GM18519 (cell line): ENCODE measurements at regions not wholly inside any gene's neighbourhood (a gene's known extent, or its start where the extent isn't known, plus 50 kb on each side); places are given as distances from the start of the nearest gene placed in this dataset.
"Not testable (repeated sequence)": the region's sequence is repeated elsewhere in the genome, so short reads cannot be mapped to it uniquely, and the experiment has no call there.

Source experiments
- ATAC-seq: cut with Tn5 transposase; IDR thresholded peaks from one replicate; pipeline ENCODE4 v1.9.1; 2021; ENCODE audit warnings: mild to moderate bottlenecking, moderate library complexity; ENCODE audit not compliant: unreplicated experiment, low FRiP score

DNA sequence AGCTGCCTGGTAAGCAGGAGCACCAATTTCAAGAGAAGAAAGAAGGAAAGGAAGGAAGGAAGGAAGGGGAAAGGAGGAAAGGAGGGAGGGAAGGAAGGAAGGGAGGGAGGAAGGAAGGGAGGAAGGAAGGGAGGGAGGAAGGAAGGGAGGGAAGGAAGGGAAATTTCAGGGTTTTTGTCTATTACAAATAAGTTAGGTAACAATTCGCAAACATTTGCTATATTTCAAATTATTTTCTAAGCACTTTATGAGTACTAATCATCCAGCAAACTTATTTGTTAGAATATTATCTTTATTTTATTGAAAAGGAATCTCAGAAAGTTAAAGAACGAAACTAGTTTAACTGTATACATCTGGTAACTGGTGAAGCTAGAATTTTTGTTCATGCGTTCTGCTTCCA is 921.7 kb downstream of the TBL1XR1 start:
- no peak for ATAC-seq

DNA sequence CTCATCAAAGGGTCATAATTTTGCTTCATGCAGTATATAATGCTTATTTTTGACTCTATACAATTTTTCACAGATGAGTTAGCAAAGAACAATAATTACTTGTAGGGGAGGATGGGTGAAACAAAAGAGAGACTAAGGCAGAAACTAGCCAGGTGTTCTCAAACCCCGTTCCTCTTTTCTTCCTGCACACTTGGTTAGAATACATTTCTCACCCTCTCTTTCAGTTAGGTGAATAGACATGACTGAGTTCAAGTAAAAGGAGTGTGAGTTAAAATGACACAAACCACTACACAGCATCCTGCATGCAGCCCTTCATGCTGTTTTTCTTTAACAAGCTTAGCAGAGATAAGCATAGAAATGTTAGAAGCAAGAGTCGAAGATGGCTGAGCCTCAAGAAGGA is 922.2 kb downstream of the TBL1XR1 start:
- no peak for ATAC-seq

DNA sequence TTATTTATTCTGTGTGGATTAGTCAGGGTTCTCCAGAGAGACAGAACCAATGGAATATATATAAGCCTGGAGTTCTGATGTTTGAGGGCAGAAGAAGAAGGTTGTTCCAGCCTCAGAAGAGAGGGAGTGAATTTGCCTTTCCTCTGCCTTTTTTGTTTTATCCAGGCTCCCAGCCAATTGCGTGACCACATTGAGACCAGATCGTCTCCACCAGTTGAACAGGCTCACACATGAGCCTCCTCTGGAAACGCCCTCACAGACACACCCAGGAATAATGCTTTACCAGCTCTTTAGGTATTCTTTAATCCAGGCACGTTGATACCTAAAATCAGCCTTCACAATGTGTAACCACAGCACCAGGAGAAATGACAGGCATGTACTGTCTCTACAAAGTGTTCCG is 923.1 kb downstream of the TBL1XR1 start:
- no peak for ATAC-seq

DNA sequence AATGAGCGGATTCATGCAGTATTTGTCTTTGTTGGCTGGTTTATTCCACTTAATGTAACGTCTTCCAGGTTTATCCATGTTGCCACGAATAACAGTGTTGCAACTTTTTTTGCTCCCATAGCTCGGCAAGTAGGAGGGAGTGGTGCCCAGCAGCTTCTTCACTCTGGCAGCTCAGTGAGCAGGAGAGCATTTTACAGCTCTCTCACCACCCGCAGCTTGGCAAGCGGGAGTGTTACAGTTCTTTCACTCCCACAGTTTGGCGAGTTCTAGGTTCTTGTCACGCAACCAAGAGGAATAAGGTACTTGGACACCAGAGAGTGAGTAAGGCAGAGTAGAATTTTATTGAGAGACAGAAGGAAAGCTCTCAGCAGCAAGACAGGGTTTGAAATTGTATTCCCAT is 935.2 kb downstream of the TBL1XR1 start:
- no peak for ATAC-seq

DNA sequence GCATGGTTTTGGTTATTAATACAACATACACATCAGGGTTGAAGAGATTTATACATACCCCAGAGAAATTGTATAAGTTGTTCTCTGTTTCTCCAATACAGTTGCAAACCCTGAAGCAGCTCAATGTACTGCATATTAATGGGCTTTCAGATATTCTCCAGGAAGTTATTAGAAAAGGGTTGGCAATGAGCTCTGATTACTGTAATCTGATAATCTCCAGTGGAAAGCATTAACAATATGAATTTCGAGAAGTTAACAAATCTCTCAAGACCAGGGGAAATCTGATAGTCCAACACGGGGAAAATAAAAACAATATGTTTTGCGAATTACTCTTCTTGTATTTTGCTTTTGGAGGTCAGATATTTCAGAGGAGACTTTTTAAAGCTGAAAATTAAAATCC is 950.1 kb downstream of the TBL1XR1 start:
- no peak for ATAC-seq

DNA sequence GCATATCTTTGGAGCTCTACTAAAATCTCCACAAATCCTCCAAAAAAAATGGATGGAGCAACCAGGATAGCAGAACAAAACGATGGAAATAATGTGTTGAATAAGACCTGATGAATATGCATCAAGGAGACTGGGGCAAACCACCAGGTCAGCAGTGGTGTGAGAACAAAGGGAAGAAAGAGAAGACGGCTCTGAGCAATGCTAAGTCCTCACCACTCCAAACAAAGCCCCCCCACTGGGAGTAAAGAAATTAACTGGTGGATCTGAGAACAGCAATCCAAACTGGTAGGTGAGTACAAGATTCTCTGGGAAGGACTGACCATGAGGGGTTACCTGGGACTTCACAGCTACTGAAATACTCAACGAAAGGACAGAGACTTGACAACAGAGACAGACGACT is 977.3 kb downstream of the TBL1XR1 start:
- no peak for ATAC-seq

DNA sequence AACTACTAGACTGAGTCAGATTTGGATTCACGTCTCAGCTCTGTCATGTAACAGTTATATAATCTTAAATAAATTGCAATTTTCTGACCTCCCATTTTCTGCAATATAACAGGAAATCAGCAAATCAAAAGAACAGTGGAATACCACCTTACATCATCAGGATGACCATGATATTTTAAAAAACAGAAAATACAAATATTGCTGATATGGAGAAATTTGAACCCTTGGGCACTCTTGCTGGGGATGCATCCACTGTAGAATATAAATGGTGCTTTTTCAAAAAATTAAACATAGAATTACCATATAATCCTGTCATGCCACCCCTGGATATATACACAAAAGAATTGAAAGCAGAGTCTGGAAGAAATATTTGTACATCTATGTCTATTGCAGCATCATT is 982.5 kb downstream of the TBL1XR1 start:
- ATAC-seq: no peak

DNA sequence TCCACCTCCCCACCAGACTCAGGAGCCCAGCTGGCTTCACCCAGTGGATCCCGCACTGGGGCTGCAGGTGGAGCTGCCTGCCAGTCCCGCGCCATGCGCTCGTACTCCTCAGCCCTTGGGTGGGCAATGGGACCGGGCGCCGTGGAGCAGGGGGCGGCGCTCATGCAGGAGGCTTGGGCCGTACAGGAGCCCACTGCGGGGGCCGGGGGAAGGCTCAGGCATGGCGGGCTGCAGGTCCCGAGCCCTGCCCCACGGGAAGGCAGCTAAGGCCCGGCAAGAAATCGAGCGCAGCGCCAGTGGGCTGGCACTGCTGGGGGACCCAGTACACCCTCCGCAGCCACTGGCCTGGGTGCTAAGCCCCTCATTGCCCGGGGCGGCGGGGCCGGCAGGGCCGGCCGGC is 984.0 kb downstream of the TBL1XR1 start:
- not testable (repeated sequence) for ATAC-seq

DNA sequence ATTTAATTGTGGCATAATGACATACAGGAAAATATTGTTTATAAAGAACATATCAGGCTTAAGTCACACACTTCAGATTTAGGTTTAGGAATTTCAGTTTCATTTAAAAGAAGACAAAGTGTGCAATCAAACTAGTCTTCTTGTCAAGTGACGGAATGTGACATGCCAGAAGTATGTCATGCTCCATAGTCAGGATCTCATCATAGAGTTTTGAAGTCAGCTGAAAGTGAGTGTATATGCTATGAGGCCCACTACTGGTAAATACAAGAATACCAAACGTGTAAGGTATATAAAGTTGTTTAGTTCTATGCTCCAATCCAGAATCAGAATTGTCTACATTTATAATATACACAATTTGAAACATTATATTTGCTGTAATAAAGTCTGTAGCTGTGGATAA is 988.4 kb downstream of the TBL1XR1 start:
- ATAC-seq: no peak

DNA sequence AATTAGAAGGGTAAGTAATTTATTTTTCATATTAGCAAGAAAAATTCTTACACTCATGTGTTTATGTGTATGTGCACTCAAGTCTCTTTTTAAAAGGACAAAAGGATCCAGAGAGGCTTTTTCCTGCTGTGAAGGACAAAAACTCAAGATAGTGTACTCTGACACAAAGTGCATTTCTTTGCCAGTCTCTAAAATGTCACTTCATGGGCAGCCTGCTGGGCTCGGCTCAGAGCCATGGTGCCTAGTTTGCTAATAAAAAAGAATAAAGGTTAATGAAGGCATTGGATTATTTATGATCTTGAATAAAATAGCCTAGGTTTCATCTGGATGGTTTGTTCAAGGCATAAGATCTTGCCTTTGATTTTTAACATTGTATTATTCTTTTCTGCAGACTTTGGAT is 989.0 kb downstream of the TBL1XR1 start:
- no peak for ATAC-seq

DNA sequence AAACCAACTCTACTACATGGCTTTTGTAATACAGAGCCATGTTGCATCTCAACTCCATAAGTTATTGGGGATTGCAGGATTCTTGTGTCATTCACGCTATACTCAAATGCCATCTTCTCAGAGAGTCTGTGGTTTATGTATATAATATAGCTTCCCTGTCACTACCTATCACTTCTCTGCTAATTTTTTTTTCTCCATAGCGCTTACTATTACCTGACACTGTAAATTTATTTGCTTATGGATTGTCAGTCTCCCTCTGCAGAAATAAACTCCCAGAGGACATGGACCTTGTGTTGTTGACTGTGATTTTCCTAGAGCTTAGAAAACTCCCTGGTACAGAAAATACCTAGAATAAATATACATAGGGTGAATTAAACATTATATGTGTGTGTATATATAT is 990.5 kb downstream of the TBL1XR1 start:
- ATAC-seq: no peak

DNA sequence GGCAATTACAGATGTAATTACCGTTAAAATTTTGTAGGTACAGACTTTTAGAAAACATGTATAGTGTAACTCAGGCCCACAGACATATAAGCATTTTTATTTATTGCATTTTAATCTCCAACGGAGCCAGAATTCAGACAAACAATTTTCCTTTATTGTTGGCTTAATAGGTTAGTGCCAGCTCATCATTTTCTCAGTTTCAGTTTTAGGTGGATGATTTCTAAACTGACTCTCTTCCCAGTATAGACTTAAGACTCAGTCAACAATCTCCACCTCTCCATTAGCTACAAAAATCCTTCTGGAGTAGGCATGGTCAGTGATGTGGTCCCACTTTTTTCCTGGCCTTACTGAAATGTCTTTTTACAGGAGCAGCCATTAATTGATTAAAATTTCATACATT is 994.6 kb downstream of the TBL1XR1 start:
- ATAC-seq: no peak

DNA sequence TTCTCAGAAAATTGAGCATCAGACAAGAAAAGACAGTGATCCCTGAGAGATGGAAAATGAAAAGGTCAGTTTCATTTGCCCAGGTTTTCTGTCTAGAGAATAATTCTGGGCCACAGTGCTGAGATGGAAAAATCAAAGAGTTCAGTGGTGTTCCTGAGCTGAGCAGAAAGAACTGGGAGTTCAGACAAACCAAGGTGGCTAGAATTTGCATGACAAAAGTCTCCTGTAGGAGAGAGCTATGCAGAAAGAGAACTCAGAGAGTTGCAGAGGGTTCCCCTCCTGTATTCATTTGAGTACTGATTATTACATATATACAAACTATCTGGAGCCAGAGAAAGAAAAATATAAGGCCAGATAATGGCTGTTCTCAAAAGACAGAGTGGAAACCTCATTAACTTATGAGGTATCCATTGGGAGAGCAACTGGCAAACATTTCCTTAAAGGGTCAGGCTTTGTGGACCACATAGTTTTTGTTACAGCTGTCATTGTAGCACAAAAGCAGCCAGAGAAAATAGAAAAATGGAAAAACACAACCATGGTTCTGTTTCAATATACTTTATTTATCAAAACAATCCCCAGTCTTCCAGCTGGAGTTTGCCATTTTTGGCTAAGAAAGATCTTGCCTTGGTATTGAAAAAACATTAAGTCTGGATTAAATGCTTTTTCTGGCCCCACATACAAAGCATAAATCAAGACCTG is 1004.1 kb downstream of the TBL1XR1 start:
- ATAC-seq: no peak

DNA sequence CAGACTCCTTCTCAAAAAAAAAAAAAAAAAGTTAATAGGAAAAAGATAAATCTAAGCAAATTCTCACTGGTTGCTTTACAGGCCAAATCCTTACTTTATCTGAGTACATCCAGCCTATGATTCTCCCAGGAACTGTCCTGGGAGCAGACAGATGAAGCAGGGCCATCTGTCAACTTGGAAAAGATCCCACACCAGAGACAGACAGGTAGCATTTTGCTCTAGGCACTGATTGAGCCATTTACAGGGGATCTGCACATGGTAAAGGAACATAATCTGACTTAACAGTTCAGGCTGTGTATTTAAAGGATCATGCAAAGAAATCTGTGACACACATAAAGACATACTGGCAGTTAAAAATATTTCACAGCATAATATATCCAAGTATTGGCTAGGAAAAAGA is 1006.5 kb downstream of the TBL1XR1 start:
- no peak for ATAC-seq

DNA sequence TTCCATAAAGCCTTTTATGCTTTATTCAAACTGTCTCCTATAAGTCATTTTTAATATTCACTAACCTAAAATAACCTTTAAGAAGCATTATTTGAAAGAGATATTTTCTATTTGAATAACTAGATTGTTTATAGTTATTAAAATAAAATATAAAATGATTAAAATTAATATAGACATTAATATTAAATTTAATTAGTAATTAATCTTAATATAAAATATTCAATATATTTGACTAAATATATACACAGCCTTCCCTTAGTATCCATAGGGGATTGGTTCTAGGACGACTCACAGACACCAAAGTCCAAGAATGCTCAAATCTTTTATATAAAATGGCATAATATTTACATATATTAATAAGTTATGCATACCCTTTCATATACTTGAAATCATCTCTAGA is 1014.1 kb downstream of the TBL1XR1 start:
- ATAC-seq: no peak

DNA sequence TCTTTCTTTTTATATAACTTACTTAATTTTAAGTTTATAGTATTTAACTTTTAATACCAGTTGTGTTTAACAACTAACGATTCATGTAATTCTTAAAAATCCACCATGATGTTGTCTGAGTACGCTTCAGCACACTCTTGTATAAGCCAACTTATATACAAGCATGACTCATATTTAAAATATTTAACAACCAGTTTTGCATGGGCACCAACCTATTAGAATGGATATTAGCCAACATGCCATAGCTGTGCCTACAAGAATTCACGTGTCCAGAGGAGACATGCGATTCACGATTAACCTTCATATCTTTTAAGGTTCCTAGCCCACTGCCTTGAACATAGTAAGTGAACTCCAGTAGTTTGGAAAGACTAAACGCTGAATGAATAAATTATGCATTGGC is 1023.2 kb downstream of the TBL1XR1 start:
- no peak for ATAC-seq

DNA sequence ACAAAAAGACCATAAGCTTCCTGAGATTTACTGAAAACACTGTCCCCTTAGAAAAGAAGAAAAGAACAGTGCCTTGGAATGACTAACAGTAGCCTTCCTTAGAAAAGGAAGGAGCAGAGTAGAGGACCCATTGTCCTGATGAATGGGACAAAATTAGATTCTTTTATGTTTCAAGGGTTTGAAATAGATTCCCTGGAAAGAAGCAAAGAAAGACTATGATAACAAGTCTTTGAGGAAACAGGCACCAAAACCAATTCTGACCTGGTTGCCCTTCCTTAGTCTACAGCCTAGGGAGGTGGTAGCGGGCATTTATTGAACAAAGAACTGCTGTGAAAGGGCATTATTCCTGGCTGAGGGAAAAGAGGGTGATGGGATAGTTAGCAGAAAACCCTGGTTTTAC is 1024.8 kb downstream of the TBL1XR1 start:
- ATAC-seq: no peak

DNA sequence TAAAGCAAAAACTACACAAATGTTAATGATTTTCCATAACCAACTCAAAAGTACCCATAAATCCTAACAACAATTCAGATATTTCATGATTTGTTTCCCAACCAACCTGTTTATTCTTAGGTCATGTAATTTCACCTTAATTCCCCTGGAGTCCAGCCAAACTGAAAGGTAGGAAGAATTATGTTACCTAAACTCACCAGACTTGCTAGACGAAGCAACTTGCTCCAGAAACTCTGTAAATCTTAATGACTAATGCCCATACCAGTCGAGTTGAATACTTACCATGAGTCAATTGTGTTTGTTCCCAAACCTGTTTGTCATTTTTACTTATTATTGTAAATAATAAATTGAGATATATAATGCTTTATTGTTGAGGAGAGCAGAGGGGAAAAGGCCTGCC is 1030.0 kb downstream of the TBL1XR1 start:
- no peak for ATAC-seq

DNA sequence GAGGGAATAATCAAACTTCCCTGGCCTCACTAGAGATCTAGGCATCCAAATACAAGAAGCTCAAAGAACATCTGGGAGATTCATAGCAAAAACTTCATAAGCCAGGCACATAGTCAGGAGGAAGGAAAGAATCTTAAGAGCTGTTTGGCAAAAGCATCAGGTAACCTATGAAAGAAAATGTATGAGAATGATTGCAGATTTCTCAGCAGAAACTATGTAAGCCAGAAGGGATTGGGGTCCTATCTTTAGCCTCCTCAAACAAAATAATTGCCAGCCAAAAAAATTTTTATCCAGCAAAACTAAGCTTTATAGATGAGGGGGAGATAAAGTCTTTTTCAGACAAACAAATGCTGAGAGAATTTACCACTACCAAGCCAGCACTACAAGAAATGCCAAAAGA is 1036.3 kb downstream of the TBL1XR1 start:
- ATAC-seq: no peak

DNA sequence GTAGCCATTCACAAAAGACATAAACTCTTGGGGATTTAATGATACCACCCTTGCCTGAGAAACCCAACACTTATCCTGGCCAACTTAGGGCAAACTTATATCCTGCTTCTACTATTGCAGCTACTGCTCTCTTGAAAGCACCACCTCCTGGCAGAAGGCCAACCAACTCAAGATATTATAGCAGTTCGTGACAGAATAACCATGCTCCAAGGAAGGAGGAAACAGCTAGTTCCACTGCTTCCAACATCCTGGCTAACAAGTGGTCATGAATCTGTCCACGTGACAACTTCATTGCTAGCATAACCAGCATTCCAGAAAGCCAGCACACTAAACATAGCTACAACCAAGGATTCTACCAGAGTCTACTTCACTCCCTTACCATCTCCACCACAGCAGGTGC is 1037.5 kb downstream of the TBL1XR1 start:
- ATAC-seq: no peak

DNA sequence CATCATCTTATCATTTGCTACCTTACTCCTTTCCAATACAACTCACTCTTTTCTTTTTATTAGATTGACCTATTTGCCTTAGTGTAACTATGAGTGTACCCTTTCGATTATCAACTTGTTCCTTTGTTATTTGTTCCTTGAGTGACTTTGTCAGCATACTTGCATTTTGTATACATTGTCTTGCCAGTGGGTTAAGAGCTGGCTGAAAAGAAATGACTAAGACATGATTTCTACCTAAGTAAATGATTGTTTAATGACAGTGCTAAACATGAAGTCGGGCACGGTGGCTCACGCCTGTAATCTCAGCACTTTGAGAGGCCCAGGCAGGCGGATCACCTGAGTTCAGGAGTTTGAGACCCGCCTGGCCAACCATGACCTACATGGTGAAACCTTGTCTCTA is 1042.3 kb downstream of the TBL1XR1 start:
- ATAC-seq: no peak

DNA sequence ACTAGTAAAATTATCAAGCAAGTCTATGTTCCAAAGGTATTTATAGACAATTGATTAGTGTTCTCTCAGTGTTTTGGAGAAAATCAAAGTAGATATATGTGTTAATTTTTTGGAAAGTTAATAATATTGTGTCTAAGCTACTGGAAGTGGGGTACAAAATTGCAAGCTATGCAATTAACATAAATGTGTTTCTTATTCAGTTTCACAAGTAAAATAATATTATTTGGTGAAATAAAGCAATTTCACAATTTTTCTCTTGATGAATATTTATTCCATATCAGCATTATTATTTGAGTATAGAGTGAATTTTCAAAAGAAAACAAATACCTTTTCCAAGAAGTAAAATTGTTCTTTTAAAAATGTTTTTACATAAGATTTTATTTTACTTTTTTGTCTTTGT is 1047.7 kb downstream of the TBL1XR1 start:
- ATAC-seq: no peak

DNA sequence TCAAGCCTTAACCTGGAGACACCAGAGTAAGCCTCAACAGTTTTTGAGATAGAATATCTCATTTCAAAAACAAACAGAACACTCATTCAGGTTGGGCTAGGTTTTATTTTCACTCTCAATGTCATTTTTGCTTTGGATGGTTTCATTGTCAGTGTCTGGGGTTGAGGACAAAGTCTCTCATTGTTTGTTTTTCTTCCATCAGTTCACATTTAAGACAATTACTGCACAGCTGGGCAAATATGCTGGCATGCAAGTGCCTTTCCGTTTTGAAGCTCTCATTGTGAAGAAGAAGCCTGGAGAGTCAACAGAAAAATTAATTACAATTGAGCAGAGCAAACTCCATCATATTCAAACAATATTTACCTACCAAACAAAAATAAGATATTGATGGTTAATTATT is 1050.0 kb downstream of the TBL1XR1 start:
- ATAC-seq: no peak
